Neural progenitor cell (in vitro differentiated cells): ENCODE measurements at regions not wholly inside any gene's neighbourhood (a gene's known extent, or its start where the extent isn't known, plus 50 kb on each side); places are given as distances from the start of the nearest gene placed in this dataset.

Source experiments
- DNase-seq: peaks from one replicate; pipeline ENCODE4 v3.0.0-alpha.2; 2016; ENCODE audit warnings: low spot score
- H2AFZ ChIP-seq: fragments of 200-600 bp; sonication (generic); replicated peaks from 2 replicates; pipeline ENCODE4 v1.6.1; 2016; ENCODE audit warnings: antibody characterized with exemption
- H3F3A ChIP-seq: fragments of 200-600 bp; sonication (generic); 2 replicates; pipeline ENCODE4 v1.6.1; 2016; ENCODE audit warnings: antibody characterized with exemption, low read depth
- H3K27ac ChIP-seq: fragments of 200-600 bp; sonication (generic); 2 replicates; pipeline ENCODE4 v1.5.1; 2016; ENCODE audit warnings: mild to moderate bottlenecking
- H3K27me3 ChIP-seq: fragments of 200-600 bp; sonication (generic); 2 replicates; pipeline ENCODE4 v1.6.1; 2016; ENCODE audit warnings: mild to moderate bottlenecking, moderate library complexity
- H3K36me3 ChIP-seq: fragments of 200-600 bp; sonication (generic); 2 replicates; pipeline ENCODE4 v1.5.1; 2016
- H3K4me1 ChIP-seq: fragments of 200-600 bp; sonication (generic); 2 replicates; pipeline ENCODE4 v1.6.1; 2016; ENCODE audit warnings: mixed run types
- H3K4me2 ChIP-seq: fragments of 200-600 bp; sonication (generic); 2 replicates; pipeline ENCODE4 v1.6.1; 2016
- H3K4me3 ChIP-seq: fragments of 200-600 bp; sonication (generic); 2 replicates; pipeline ENCODE4 v1.5.1; 2016
- H3K79me2 ChIP-seq: fragments of 200-600 bp; sonication (generic); 2 replicates; pipeline ENCODE4 v1.6.1; 2016; ENCODE audit warnings: low read depth
- H3K9ac ChIP-seq: fragments of 200-600 bp; sonication (generic); 2 replicates; pipeline ENCODE4 v1.6.1; 2016
- H3K9me3 ChIP-seq: fragments of 200-600 bp; sonication (generic); 2 replicates; pipeline ENCODE4 v1.5.1; 2016; ENCODE audit warnings: low read depth
- H4K20me1 ChIP-seq: fragments of 200-600 bp; sonication (generic); 2 replicates; pipeline ENCODE4 v1.6.1; 2016; ENCODE audit warnings: low read depth
- H3K27ac Mint-ChIP-seq: 3 replicates; pipeline ENCODE4 v1.8.0; 2021; ENCODE audit warnings: mixed read lengths
- H3K27me3 Mint-ChIP-seq: 2 replicates; pipeline ENCODE4 v1.8.0; 2022; ENCODE audit warnings: low read depth, mild to moderate bottlenecking, inconsistent platforms, moderate library complexity, mixed read lengths; ENCODE audit not compliant: insufficient read depth
- H3K36me3 Mint-ChIP-seq: 3 replicates; pipeline ENCODE4 v1.8.0; 2021; ENCODE audit warnings: mixed read lengths
- H3K4me1 Mint-ChIP-seq: 3 replicates; pipeline ENCODE4 v1.8.0; 2021; ENCODE audit warnings: mixed read lengths
- H3K4me3 Mint-ChIP-seq: 3 replicates; pipeline ENCODE4 v1.8.0; 2021; ENCODE audit warnings: mild to moderate bottlenecking, moderate library complexity, mixed read lengths
- H3K9me3 Mint-ChIP-seq: 3 replicates; pipeline ENCODE4 v1.8.0; 2020; ENCODE audit warnings: mixed read lengths
- EZH2 ChIP-seq: fragments of 200-600 bp; sonication (generic); IDR thresholded peaks from 2 replicates; pipeline ENCODE4 v1.6.1; 2017; ENCODE audit warnings: antibody characterized with exemption, mild to moderate bottlenecking, moderate library complexity
- EZH2phosphoT487 ChIP-seq: fragments of 200-600 bp; sonication (generic); IDR thresholded peaks from 2 replicates; pipeline ENCODE4 v1.6.1; 2017; ENCODE audit warnings: antibody characterized with exemption
- TF ChIP-seq, protein P1 (sequence below): fragments of 200-600 bp; sonication (generic); IDR thresholded peaks from 2 replicates; pipeline ENCODE4 v1.5.1; 2017; ENCODE audit warnings: antibody characterized with exemption, mild to moderate bottlenecking

DNA sequence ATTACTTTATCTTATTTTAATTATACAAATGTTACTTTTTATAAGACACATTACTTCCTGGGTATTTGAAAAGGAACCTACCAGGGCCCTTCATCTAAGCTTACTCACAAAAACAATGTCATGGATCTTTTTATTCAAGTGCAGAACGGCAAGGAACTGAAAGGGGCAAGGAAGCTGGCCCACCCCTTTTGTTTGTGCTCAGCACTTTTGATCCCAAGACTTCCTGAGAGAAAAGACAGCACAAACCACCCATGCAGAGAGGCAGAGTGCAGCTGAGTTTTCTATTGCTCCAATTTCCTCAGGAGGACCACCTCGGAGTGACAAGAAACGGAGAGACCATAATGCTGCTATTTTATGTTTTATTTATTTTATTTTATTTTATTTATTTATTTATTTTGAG, 232.0 kb upstream of the NRP1 start:
- Histone ChIP-seq H3K4me1 (peaks cover 12% of the 10 kb centered on the region), H2AFZ (no peak overlapping the region), H3K79me2 (no peaks in the 10 kb centered on the region), H3K27ac (no peak overlapping the region), H3K9ac (no peak overlapping the region), H3K9me3 (no peaks in the 10 kb centered on the region), H4K20me1 (no peaks in the 10 kb centered on the region), H3K36me3 (no peaks in the 10 kb centered on the region), H3F3A (no peaks in the 10 kb centered on the region), H3K4me2 (no peak overlapping the region), H3K27me3 (no peaks in the 10 kb centered on the region), H3K4me3 (no peak overlapping the region)
- DNase-seq, result peak; percentile 65
- Mint-ChIP-seq H3K27ac (peak overlapping the region; percentile 29), H3K36me3 (no peaks in the 10 kb centered on the region), H3K27me3 (peaks cover 18% of the 10 kb centered on the region), H3K4me3 (peak overlapping the region; percentile 30), H3K4me1 (peaks cover 22% of the 10 kb centered on the region), H3K9me3 (peaks cover 8% of the 10 kb centered on the region)
- no peak for TF ChIP-seq EZH2phosphoT487

DNA sequence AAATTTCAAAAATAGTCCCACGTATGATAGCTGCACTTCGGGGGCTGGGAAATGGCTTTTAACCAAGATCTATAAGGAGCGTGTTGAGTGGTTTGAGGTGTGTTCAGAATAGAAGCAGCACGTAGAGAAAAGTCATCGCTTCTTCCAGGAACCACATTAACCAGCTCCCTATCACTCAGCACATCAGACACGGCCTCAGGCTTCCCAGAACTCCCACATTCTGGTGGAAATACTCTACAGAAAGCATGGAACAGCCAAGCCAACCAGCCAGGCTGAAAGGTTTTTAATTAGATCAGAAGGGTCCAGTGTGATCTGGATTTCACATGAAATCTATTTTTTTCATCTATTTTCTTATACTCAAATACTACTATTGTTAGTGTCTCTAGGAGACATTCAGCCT, 231.5 kb upstream of the NRP1 start:
- Histone ChIP-seq H3K4me1 (peaks cover 12% of the 10 kb centered on the region), H3F3A (no peaks in the 10 kb centered on the region), H4K20me1 (no peaks in the 10 kb centered on the region), H3K4me3 (no peak overlapping the region), H3K9ac (no peak overlapping the region), H3K27ac (no peak overlapping the region), H2AFZ (no peak overlapping the region), H3K36me3 (no peaks in the 10 kb centered on the region), H3K9me3 (no peaks in the 10 kb centered on the region), H3K79me2 (no peaks in the 10 kb centered on the region), H3K27me3 (no peaks in the 10 kb centered on the region), H3K4me2 (no peak overlapping the region)
- no peak for DNase-seq
- Mint-ChIP-seq H3K4me1 (peaks cover 22% of the 10 kb centered on the region), H3K9me3 (peaks cover 9% of the 10 kb centered on the region), H3K36me3 (no peaks in the 10 kb centered on the region), H3K27me3 (peaks cover 16% of the 10 kb centered on the region), H3K27ac (no peak overlapping the region), H3K4me3 (no peak overlapping the region)
- TF ChIP-seq, protein P1, sequence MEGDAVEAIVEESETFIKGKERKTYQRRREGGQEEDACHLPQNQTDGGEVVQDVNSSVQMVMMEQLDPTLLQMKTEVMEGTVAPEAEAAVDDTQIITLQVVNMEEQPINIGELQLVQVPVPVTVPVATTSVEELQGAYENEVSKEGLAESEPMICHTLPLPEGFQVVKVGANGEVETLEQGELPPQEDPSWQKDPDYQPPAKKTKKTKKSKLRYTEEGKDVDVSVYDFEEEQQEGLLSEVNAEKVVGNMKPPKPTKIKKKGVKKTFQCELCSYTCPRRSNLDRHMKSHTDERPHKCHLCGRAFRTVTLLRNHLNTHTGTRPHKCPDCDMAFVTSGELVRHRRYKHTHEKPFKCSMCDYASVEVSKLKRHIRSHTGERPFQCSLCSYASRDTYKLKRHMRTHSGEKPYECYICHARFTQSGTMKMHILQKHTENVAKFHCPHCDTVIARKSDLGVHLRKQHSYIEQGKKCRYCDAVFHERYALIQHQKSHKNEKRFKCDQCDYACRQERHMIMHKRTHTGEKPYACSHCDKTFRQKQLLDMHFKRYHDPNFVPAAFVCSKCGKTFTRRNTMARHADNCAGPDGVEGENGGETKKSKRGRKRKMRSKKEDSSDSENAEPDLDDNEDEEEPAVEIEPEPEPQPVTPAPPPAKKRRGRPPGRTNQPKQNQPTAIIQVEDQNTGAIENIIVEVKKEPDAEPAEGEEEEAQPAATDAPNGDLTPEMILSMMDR, result no peak
- TF ChIP-seq EZH2, result no peak
- TF ChIP-seq EZH2phosphoT487, result no peak

DNA sequence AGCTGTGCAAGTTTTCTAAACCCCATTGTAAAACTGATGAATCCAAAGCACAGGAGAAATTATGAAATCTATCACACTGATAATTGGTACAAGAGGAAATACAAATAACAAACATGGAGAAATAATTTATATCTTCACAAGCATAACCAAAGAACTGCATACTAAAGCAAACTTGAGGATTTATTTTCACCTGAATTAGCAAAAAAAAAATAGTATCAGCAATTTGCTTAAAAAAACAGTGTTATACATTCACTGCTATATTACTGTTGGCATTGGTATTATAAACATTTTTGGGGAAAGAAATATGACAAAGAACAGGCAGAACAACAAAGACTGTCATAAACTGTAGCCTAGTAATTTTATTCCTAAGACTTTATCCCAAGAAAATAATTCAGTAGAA, 230.8 kb upstream of the NRP1 start:
- no peak for DNase-seq
- H3K4me2 ChIP-seq, result no peak overlapping the region
- H3K4me1 ChIP-seq, result peaks cover 9% of the 10 kb centered on the region
- peaks cover 9% of the 10 kb centered on the region for H3K9me3 Mint-ChIP-seq
- H3K4me1 Mint-ChIP-seq, result peaks cover 22% of the 10 kb centered on the region
- no peaks in the 10 kb centered on the region for H4K20me1 ChIP-seq
- no peaks in the 10 kb centered on the region for H3K36me3 ChIP-seq
- H3K27me3 ChIP-seq, result no peaks in the 10 kb centered on the region
- H3K79me2 ChIP-seq, result no peaks in the 10 kb centered on the region
- no peak for TF ChIP-seq EZH2
- TF ChIP-seq EZH2phosphoT487, result no peak
- TF ChIP-seq, protein P1, result no peak
- no peak overlapping the region for H2AFZ ChIP-seq
- H3K27me3 Mint-ChIP-seq, result peaks cover 16% of the 10 kb centered on the region
- H3K9me3 ChIP-seq, result no peaks in the 10 kb centered on the region
- no peak overlapping the region for H3K27ac ChIP-seq
- H3K4me3 Mint-ChIP-seq, result no peak overlapping the region
- H3K36me3 Mint-ChIP-seq, result peaks cover under 1% of the 10 kb centered on the region
- no peak overlapping the region for H3K9ac ChIP-seq
- H3K4me3 ChIP-seq, result no peak overlapping the region
- H3K27ac Mint-ChIP-seq, result no peak overlapping the region
- no peaks in the 10 kb centered on the region for H3F3A ChIP-seq

DNA sequence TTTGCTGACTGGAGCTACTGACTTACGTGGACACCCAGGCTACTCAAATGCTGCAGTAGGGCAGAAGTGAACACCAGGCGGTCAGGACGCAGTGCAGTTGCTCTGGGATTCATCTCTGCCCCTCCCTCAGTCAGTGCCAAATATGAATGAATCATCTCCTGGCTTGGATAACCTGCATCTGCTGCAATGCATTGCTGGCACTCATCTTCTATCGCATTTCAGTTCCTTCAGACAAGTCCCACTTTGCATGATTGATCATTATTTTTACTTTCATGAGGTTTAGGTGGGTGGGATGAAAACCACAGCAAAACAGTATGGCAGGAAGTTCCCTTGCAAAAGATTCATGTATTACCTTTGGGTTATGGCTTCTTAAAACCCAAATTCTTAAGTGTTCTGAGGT, 224.6 kb upstream of the NRP1 start:
- peaks cover 7% of the 10 kb centered on the region for H3K4me1 ChIP-seq
- Mint-ChIP-seq H3K9me3 (peaks cover 6% of the 10 kb centered on the region), H3K4me3 (no peak overlapping the region), H3K27me3 (peaks cover 15% of the 10 kb centered on the region), H3K4me1 (peaks cover 28% of the 10 kb centered on the region), H3K36me3 (peaks cover 2% of the 10 kb centered on the region), H3K27ac (no peak overlapping the region)
- H3K4me3 ChIP-seq, result no peak overlapping the region
- no peaks in the 10 kb centered on the region for H4K20me1 ChIP-seq
- H2AFZ ChIP-seq, result no peak overlapping the region
- TF ChIP-seq EZH2phosphoT487 (no peak), EZH2 (no peak)
- TF ChIP-seq, protein P1, result no peak
- H3K9ac ChIP-seq, result no peak overlapping the region
- H3K36me3 ChIP-seq, result no peaks in the 10 kb centered on the region
- no peak for DNase-seq
- no peaks in the 10 kb centered on the region for H3K9me3 ChIP-seq
- no peaks in the 10 kb centered on the region for H3F3A ChIP-seq
- no peak overlapping the region for H3K27ac ChIP-seq
- no peaks in the 10 kb centered on the region for H3K27me3 ChIP-seq
- H3K79me2 ChIP-seq, result no peaks in the 10 kb centered on the region
- H3K4me2 ChIP-seq, result no peak overlapping the region
